K562 (cell line): ENCODE measurements at regions not wholly inside any gene's neighbourhood (a gene's known extent, or its start where the extent isn't known, plus 50 kb on each side); places are given as distances from the start of the nearest gene placed in this dataset.

Source experiments
- PHB2 ChIP-seq: fragments of 450-650 bp; IDR thresholded peaks from 2 replicates; pipeline ENCODE4 v1.6.1; 2017; ENCODE audit warnings: low read depth
- PHF20 ChIP-seq: fragments of 450-650 bp; IDR thresholded peaks from 2 replicates; pipeline ENCODE4 v1.6.1; 2018; ENCODE audit not compliant: partially characterized antibody

DNA sequence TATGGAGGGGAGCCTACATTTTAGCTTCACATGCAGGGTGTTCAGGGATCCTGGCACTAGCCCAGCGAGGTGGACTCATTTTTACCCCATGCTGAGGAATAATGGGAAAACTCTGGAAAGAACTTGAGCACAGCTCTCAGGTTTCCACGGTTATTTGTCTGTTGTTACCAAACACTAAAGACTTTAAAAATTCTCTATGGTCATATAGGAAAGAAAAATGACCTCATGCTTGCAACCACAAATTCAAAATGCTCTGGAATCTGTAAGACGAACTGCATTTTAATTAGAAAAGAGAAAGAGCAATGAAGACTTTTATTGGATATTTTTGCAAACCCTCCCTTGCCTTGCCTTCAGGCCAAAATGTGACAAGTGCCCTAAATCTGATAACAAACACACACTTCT is 606.9 kb downstream of the EBF1 start:
- TF ChIP-seq PHF20 (no peak), PHB2 (no peak)
